ENCODE measurements at regions not wholly inside any gene's neighbourhood (a gene's known extent, or its start where the extent isn't known, plus 50 kb on each side); places are given as distances from the start of the nearest gene placed in this dataset.

DNA sequence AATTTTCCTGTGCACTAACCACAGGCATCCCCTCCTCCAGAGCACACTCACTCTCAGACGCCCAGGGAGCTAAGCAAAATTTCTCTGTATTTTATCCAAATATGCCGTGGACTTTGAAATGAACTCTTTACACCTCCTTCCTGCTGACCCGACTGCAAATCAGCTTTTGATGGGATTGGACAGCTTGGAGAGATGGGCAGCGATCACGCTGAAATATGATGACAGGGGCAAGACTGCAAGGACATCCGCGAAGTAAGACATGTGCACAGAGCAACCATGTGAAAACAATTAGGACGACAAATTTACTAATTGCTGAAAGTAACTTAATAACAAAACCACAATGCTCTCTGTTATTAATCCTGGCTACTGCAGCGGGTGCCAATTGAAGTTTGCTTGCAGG is 64.6 kb upstream of the CLDN14 start:
- Histone ChIP-seq H3K4me1 (peaks cover 0 to 5% of the 10 kb centered on the region in 2 donors), H3K36me3 (no peaks in the 10 kb centered on the region), H3K27ac (no peak overlapping the region), H3K4me3 (no peak overlapping the region), H3K27me3 (no peaks in the 10 kb centered on the region), H3K9me3 (no peaks in the 10 kb centered on the region)
- TF ChIP-seq, protein P1, sequence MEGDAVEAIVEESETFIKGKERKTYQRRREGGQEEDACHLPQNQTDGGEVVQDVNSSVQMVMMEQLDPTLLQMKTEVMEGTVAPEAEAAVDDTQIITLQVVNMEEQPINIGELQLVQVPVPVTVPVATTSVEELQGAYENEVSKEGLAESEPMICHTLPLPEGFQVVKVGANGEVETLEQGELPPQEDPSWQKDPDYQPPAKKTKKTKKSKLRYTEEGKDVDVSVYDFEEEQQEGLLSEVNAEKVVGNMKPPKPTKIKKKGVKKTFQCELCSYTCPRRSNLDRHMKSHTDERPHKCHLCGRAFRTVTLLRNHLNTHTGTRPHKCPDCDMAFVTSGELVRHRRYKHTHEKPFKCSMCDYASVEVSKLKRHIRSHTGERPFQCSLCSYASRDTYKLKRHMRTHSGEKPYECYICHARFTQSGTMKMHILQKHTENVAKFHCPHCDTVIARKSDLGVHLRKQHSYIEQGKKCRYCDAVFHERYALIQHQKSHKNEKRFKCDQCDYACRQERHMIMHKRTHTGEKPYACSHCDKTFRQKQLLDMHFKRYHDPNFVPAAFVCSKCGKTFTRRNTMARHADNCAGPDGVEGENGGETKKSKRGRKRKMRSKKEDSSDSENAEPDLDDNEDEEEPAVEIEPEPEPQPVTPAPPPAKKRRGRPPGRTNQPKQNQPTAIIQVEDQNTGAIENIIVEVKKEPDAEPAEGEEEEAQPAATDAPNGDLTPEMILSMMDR (IDR thresholded peaks at IDR 0.05): no peak
- no peak for DNase-seq (ENCODE audit: low spot score)

DNA sequence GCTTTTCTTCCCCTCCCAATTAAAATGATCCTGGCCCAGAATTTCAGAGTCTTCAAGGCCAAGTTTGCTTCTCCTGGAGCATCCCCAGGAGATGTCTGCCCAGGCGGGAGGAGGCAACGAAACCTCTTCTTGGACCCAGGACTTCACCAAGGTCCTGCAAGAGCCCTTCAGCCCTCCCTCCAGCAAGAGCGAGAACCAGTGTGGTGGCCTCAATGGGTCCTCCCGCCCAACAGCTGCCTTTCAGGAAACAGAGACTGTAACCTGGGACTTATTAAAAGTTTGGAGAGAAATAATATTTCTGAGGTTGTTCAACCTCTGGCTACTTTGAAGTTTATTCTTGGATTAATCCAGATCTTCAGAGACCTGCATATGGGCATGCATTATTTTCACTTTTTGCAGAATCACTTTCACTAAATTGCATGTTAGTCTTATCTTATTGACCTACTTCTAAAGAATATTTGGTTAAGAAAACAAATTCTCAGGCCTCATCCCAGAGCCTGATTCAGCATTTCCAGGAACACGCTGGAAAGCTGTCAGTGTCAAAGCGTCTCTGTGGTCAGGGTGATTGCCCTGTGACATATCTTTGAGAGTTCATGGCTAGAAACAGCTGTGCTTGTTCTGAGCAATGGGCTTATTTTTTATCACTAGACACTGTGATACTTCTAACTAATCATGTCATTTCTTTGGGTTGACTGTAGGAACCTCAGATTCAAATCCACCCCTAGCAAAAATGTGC is 66.0 kb upstream of the CLDN14 start:
- DNase-seq (ENCODE audit: low spot score): no peak
- Histone ChIP-seq H3K4me3 (no peak overlapping the region), H3K9me3 (no peaks in the 10 kb centered on the region), H3K27me3 (no peaks in the 10 kb centered on the region), H3K27ac (no peak overlapping the region), H3K36me3 (no peaks in the 10 kb centered on the region), H3K4me1 (peaks cover 0 to 7% of the 10 kb centered on the region in 2 donors)
- TF ChIP-seq, protein P1 (IDR thresholded peaks at IDR 0.05): no peak

DNA sequence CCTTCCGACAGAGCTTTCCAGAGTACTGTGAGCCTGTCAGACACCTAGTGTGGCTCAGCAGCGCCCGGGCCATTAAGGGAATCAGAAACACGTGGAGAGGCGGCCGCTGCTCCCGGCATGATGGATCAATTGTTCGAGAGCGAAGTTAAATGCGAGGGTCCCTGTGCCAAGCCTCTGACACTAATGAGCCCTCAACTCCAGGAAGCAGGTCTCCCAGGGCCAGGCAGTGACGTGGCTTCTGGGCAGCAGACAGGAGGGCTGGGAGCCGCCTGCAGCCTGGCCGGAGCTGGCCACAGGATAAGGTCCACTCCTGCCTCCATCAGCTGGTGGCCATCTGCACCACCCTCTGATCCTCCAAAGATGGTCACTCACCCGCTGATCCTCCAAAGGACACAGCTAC is 67.5 kb upstream of the CLDN14 start:
- H3K27ac ChIP-seq: no peak overlapping the region
- no peak overlapping the region for H3K4me3 ChIP-seq
- no peak for DNase-seq (ENCODE audit: low spot score)
- H3K27me3 ChIP-seq: no peaks in the 10 kb centered on the region
- no peaks in the 10 kb centered on the region for H3K36me3 ChIP-seq
- H3K9me3 ChIP-seq: no peaks in the 10 kb centered on the region
- H3K4me1 ChIP-seq: peaks cover 0 to 12% of the 10 kb centered on the region in 2 donors
- TF ChIP-seq, protein P1 (IDR thresholded peaks at IDR 0.05): no peak

DNA sequence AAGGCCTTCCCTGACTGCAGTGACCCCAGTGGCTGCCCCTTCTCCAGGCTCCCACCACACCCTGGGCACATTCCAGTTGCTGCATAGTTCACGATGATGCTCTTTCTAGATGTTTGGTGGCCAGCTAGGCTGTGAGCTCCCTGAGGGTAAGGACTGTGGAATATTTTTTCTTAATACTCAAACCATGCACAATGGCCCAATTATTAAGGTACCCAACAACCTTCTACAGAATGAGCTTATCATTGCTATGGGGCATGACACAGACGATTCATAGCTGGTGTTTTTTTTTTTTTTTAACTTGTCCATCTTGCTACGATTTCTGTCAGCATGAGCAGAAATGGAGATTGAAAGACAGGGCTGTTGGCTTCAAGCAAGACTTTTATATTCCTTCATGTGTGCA is 68.9 kb upstream of the CLDN14 start:
- H3K27ac ChIP-seq: no peak overlapping the region
- H3K9me3 ChIP-seq: no peaks in the 10 kb centered on the region
- H3K4me1 ChIP-seq: peaks cover 0 to 9% of the 10 kb centered on the region in 2 donors
- no peaks in the 10 kb centered on the region for H3K27me3 ChIP-seq
- TF ChIP-seq, protein P1 (IDR thresholded peaks at IDR 0.05): no peak
- H3K4me3 ChIP-seq: no peak overlapping the region
- no peaks in the 10 kb centered on the region for H3K36me3 ChIP-seq
- no peak for DNase-seq (ENCODE audit: low spot score)

DNA sequence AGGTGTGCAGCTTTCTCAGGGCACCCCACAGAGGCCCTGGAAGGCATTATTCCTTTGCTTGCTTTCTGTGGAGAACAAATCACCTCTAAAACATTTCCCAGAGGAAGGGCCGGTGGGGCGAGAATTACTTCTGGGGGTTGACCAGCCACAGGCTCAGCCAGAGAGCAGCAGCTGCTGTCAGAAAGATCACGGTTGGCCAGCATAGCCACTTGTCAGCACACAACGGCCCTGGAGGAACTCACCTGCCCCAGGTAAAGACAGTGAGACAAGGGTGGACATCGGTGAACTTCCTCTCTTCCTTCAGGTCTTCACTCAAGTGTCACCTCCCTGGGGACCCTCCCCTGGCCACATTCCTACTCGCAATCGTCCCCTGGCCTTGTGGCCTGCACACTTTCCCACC is 69.5 kb upstream of the CLDN14 start:
- peaks cover 0 to 9% of the 10 kb centered on the region in 2 donors for H3K4me1 ChIP-seq
- DNase-seq (ENCODE audit: low spot score): no peak
- no peaks in the 10 kb centered on the region for H3K36me3 ChIP-seq
- TF ChIP-seq, protein P1 (IDR thresholded peaks at IDR 0.05): no peak
- H3K9me3 ChIP-seq: no peaks in the 10 kb centered on the region
- no peak overlapping the region for H3K4me3 ChIP-seq
- no peak overlapping the region for H3K27ac ChIP-seq
- no peaks in the 10 kb centered on the region for H3K27me3 ChIP-seq

DNA sequence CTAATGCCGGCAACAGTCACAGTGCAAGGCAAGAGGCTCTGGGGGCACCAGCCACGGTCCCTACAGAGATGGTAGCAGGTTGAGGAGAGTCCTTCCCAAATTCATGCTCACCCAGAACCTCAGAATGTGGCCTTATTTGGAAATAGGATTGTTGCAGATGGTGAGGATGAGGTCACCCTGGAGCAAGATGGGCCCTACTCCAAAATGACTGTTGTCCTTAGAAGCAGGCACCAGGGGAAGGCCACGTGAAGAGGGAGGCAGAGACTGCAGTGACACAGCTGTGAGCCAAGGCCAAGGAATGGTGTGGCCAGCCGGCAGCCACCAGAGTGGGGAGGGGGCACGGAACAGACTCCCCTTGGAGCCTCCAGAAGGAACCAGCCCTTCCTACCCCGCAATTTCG is 70.8 kb upstream of the CLDN14 start:
- Histone ChIP-seq H3K4me3 (no peak overlapping the region), H3K9me3 (no peaks in the 10 kb centered on the region), H3K36me3 (no peaks in the 10 kb centered on the region), H3K27ac (no peak overlapping the region), H3K4me1 (peaks cover 0 to 9% of the 10 kb centered on the region in 2 donors), H3K27me3 (no peaks in the 10 kb centered on the region)
- DNase-seq (ENCODE audit: low spot score): no peak
- TF ChIP-seq, protein P1 (IDR thresholded peaks at IDR 0.05): no peak
